Activated T-helper 17 cell treated with anti-CD3 and anti-CD28 coated beads, Interleukin-2, amount 50 U/mL, for 72 hours (primary cell): ENCODE measurements at regions not wholly inside any gene's neighbourhood (a gene's known extent, or its start where the extent isn't known, plus 50 kb on each side); places are given as distances from the start of the nearest gene placed in this dataset.

Source experiments
- ATAC-seq: fragments of 150-1000 bp; cut with Tn5 transposase; replicated peaks from 2 replicates; pipeline ENCODE4 v1.10.0; 2021; ENCODE audit warnings: mild to moderate bottlenecking, moderate library complexity
- H3K27ac Mint-ChIP-seq: one replicate; pipeline ENCODE4 v1.8.0; 2022; ENCODE audit warnings: mixed read lengths
- H3K27me3 Mint-ChIP-seq: one replicate; pipeline ENCODE4 v1.8.0; 2022; ENCODE audit warnings: mixed read lengths
- H3K36me3 Mint-ChIP-seq: one replicate; pipeline ENCODE4 v1.8.0; 2022; ENCODE audit warnings: low read depth, mild to moderate bottlenecking, mixed read lengths
- H3K4me1 Mint-ChIP-seq: one replicate; pipeline ENCODE4 v1.8.0; 2022; ENCODE audit warnings: mixed read lengths
- H3K4me3 Mint-ChIP-seq: one replicate; pipeline ENCODE4 v1.8.0; 2022; ENCODE audit warnings: mild to moderate bottlenecking, mixed read lengths
- H3K9me3 Mint-ChIP-seq: one replicate; pipeline ENCODE4 v1.8.0; 2022; ENCODE audit warnings: mixed read lengths

- ATAC-seq = peak; percentile 83
- Mint-ChIP-seq H3K4me3 (no peak overlapping the region), H3K4me1 (peaks cover 10% of the 10 kb centered on the region), H3K27me3 (peaks cover 3% of the 10 kb centered on the region), H3K9me3 (no peaks in the 10 kb centered on the region), H3K36me3 (no peaks in the 10 kb centered on the region), H3K27ac (no peak overlapping the region)
Observed at GRCh38 chr12:75714462-75715322, 203.3 kb upstream of the KRR1 start.

- H3K27me3 Mint-ChIP-seq = peaks cover 6% of the 10 kb centered on the region
- no peaks in the 10 kb centered on the region for H3K9me3 Mint-ChIP-seq
- no peak overlapping the region for H3K4me3 Mint-ChIP-seq
- ATAC-seq = peak; percentile 61
- H3K4me1 Mint-ChIP-seq = peaks cover 10% of the 10 kb centered on the region
- no peaks in the 10 kb centered on the region for H3K36me3 Mint-ChIP-seq
- peak overlapping the region; percentile 62 for H3K27ac Mint-ChIP-seq
Observed at GRCh38 chr12:75713434-75713833, 202.0 kb upstream of the KRR1 start.

- H3K36me3 Mint-ChIP-seq = no peaks in the 10 kb centered on the region
- H3K27me3 Mint-ChIP-seq = peaks cover 3% of the 10 kb centered on the region
- peaks cover 10% of the 10 kb centered on the region for H3K4me1 Mint-ChIP-seq
- peak; percentile 42 for ATAC-seq
- no peaks in the 10 kb centered on the region for H3K9me3 Mint-ChIP-seq
- no peak overlapping the region for H3K27ac Mint-ChIP-seq
- H3K4me3 Mint-ChIP-seq = no peak overlapping the region
Observed at GRCh38 chr12:75712223-75712622, 200.8 kb upstream of the KRR1 start.

- ATAC-seq = no peak
- Mint-ChIP-seq H3K36me3 (no peaks in the 10 kb centered on the region), H3K27me3 (peaks cover 3% of the 10 kb centered on the region), H3K4me3 (no peak overlapping the region), H3K4me1 (peaks cover 10% of the 10 kb centered on the region), H3K9me3 (no peaks in the 10 kb centered on the region), H3K27ac (no peak overlapping the region)
Observed at GRCh38 chr12:75711271-75711670, 199.9 kb upstream of the KRR1 start.

- H3K27me3 Mint-ChIP-seq = peaks cover 3% of the 10 kb centered on the region
- H3K27ac Mint-ChIP-seq = no peak overlapping the region
- ATAC-seq = no peak
- peaks cover 10% of the 10 kb centered on the region for H3K4me1 Mint-ChIP-seq
- no peaks in the 10 kb centered on the region for H3K9me3 Mint-ChIP-seq
- no peak overlapping the region for H3K4me3 Mint-ChIP-seq
- no peaks in the 10 kb centered on the region for H3K36me3 Mint-ChIP-seq
Observed at GRCh38 chr12:75710361-75711069, 199.1 kb upstream of the KRR1 start.

- H3K27me3 Mint-ChIP-seq = peaks cover 3% of the 10 kb centered on the region
- no peak overlapping the region for H3K27ac Mint-ChIP-seq
- H3K36me3 Mint-ChIP-seq = no peaks in the 10 kb centered on the region
- H3K4me3 Mint-ChIP-seq = no peak overlapping the region
- ATAC-seq = no peak
- no peaks in the 10 kb centered on the region for H3K9me3 Mint-ChIP-seq
- H3K4me1 Mint-ChIP-seq = peaks cover 10% of the 10 kb centered on the region
Observed at GRCh38 chr12:75709503-75709902, 198.1 kb upstream of the KRR1 start.

GRCh38 chr12:75708802-75709201, 197.4 kb upstream of the KRR1 start:
- no peaks in the 10 kb centered on the region for H3K36me3 Mint-ChIP-seq

GRCh38 chr12:75707983-75708382, 196.6 kb upstream of the KRR1 start:
- H3K36me3 Mint-ChIP-seq = no peaks in the 10 kb centered on the region
- H3K9me3 Mint-ChIP-seq = no peaks in the 10 kb centered on the region
- no peak for ATAC-seq
- H3K4me3 Mint-ChIP-seq = no peak overlapping the region
- H3K27me3 Mint-ChIP-seq = peaks cover 3% of the 10 kb centered on the region
- H3K4me1 Mint-ChIP-seq = peaks cover 2% of the 10 kb centered on the region
- H3K27ac Mint-ChIP-seq = no peak overlapping the region

More at GRCh38 chr12:75708802-75709201, 197.4 kb upstream of the KRR1 start:
- H3K4me3 Mint-ChIP-seq = no peak overlapping the region
- no peaks in the 10 kb centered on the region for H3K9me3 Mint-ChIP-seq
- no peak overlapping the region for H3K27ac Mint-ChIP-seq
- peaks cover 10% of the 10 kb centered on the region for H3K4me1 Mint-ChIP-seq
- no peak for ATAC-seq
- H3K27me3 Mint-ChIP-seq = peaks cover 3% of the 10 kb centered on the region

- H3K4me3 Mint-ChIP-seq = no peak overlapping the region
- no peak overlapping the region for H3K27ac Mint-ChIP-seq
- no peaks in the 10 kb centered on the region for H3K9me3 Mint-ChIP-seq
- H3K27me3 Mint-ChIP-seq = peaks cover 3% of the 10 kb centered on the region
- ATAC-seq = no peak
- no peaks in the 10 kb centered on the region for H3K36me3 Mint-ChIP-seq
- peaks cover 2% of the 10 kb centered on the region for H3K4me1 Mint-ChIP-seq
Observed at GRCh38 chr12:75706786-75707605, 195.6 kb upstream of the KRR1 start.

GRCh38 chr12:75705749-75706711, 194.6 kb upstream of the KRR1 start:
- no peaks in the 10 kb centered on the region for H3K9me3 Mint-ChIP-seq
- peaks cover 3% of the 10 kb centered on the region for H3K27me3 Mint-ChIP-seq
- H3K36me3 Mint-ChIP-seq = no peaks in the 10 kb centered on the region
- H3K4me3 Mint-ChIP-seq = no peak overlapping the region
- H3K27ac Mint-ChIP-seq = no peak overlapping the region
- peaks cover 4% of the 10 kb centered on the region for H3K4me1 Mint-ChIP-seq
- no peak for ATAC-seq

GRCh38 chr12:75704664-75705063, 193.3 kb upstream of the KRR1 start:
- ATAC-seq = no peak
- no peaks in the 10 kb centered on the region for H3K9me3 Mint-ChIP-seq
- H3K36me3 Mint-ChIP-seq = no peaks in the 10 kb centered on the region
- H3K4me1 Mint-ChIP-seq = peaks cover 4% of the 10 kb centered on the region
- H3K4me3 Mint-ChIP-seq = no peak overlapping the region
- no peak overlapping the region for H3K27ac Mint-ChIP-seq
- H3K27me3 Mint-ChIP-seq = peaks cover 3% of the 10 kb centered on the region

GRCh38 chr12:75704208-75704607, 192.8 kb upstream of the KRR1 start:
- no peak for ATAC-seq
- H3K4me3 Mint-ChIP-seq = no peak overlapping the region
- no peaks in the 10 kb centered on the region for H3K9me3 Mint-ChIP-seq
- peaks cover 4% of the 10 kb centered on the region for H3K4me1 Mint-ChIP-seq
- H3K36me3 Mint-ChIP-seq = no peaks in the 10 kb centered on the region
- peaks cover 2% of the 10 kb centered on the region for H3K27me3 Mint-ChIP-seq
- H3K27ac Mint-ChIP-seq = no peak overlapping the region

GRCh38 chr12:75703131-75703530, 191.7 kb upstream of the KRR1 start:
- Mint-ChIP-seq H3K4me1 (peaks cover 4% of the 10 kb centered on the region), H3K9me3 (no peaks in the 10 kb centered on the region), H3K27ac (no peak overlapping the region), H3K4me3 (peak overlapping the region; percentile 48), H3K36me3 (no peaks in the 10 kb centered on the region), H3K27me3 (no peaks in the 10 kb centered on the region)
- ATAC-seq = no peak
